H9 (cell line): ENCODE measurements at regions not wholly inside any gene's neighbourhood (a gene's known extent, or its start where the extent isn't known, plus 50 kb on each side); places are given as distances from the start of the nearest gene placed in this dataset.
A peak's percentile ranks its signal among the peaks of the same experiment; 100 is the strongest.

Experiments used
- DNase-seq: peaks from one replicate; pipeline ENCODE4 v3.0.0-alpha.2; 2017
- H2AFZ ChIP-seq: one replicate; pipeline ENCODE4 v1.6.1; 2013; ENCODE audit warnings: mild to moderate bottlenecking, low read length, control low read depth, moderate library complexity
- H2AK5ac ChIP-seq: 2 replicates; pipeline ENCODE4 v1.6.1; 2013; ENCODE audit warnings: low read length, control low read depth, mixed read lengths; ENCODE audit not compliant: insufficient read length
- H2BK120ac ChIP-seq: one replicate; pipeline ENCODE4 v1.6.1; 2013; ENCODE audit warnings: low read depth, mild to moderate bottlenecking, low read length, control low read depth, inconsistent platforms; ENCODE audit not compliant: poor library complexity, severe bottlenecking
- H2BK12ac ChIP-seq: 2 replicates; pipeline ENCODE4 v1.6.1; 2013; ENCODE audit warnings: low read length, control low read depth, mixed read lengths, low read depth; ENCODE audit not compliant: insufficient read length
- H2BK15ac ChIP-seq: 2 replicates; pipeline ENCODE4 v1.6.1; 2013; ENCODE audit warnings: low read depth, low read length, control low read depth
- H2BK20ac ChIP-seq: one replicate; pipeline ENCODE4 v1.6.1; 2013; ENCODE audit warnings: low read depth, mild to moderate bottlenecking, low read length, control low read depth, inconsistent platforms; ENCODE audit not compliant: poor library complexity, severe bottlenecking
- H2BK5ac ChIP-seq: 2 replicates; pipeline ENCODE4 v1.6.1; 2013; ENCODE audit warnings: low read length, control low read depth, mixed read lengths; ENCODE audit not compliant: insufficient read length
- H3K14ac ChIP-seq: 2 replicates; pipeline ENCODE4 v1.6.1; 2013; ENCODE audit warnings: low read length, control low read depth; ENCODE audit not compliant: insufficient read depth
- H3K18ac ChIP-seq: 2 replicates; pipeline ENCODE4 v1.6.1; 2013; ENCODE audit warnings: low read depth, mild to moderate bottlenecking, mixed read lengths, low read length, control low read depth; ENCODE audit not compliant: insufficient read length
- H3K23ac ChIP-seq: 2 replicates; pipeline ENCODE4 v1.6.1; 2013; ENCODE audit warnings: low read length, control low read depth, mixed read lengths, low read depth; ENCODE audit not compliant: insufficient read length
- H3K23me2 ChIP-seq: 2 replicates; pipeline ENCODE4 v1.6.1; 2013; ENCODE audit warnings: low read depth, mild to moderate bottlenecking, mixed read lengths, low read length, control low read depth; ENCODE audit not compliant: insufficient read length, poor library complexity, severe bottlenecking
- H3K27ac ChIP-seq: 2 replicates; pipeline ENCODE4 v1.5.1; 2013; ENCODE audit warnings: low read length, control low read depth, mixed read lengths, low read depth; ENCODE audit not compliant: insufficient read length
- H3K27me3 ChIP-seq: 2 replicates; pipeline ENCODE4 v1.6.1; 2013; ENCODE audit warnings: low read length, control low read depth, inconsistent platforms; ENCODE audit not compliant: insufficient read depth
- H3K4ac ChIP-seq: 2 replicates; pipeline ENCODE4 v1.6.1; 2013; ENCODE audit warnings: low read depth, mild to moderate bottlenecking, control low read depth, inconsistent platforms, low read length, moderate library complexity
- H3K4me1 ChIP-seq: 2 replicates; pipeline ENCODE4 v1.6.1; 2013; ENCODE audit warnings: low read length, control low read depth, inconsistent platforms; ENCODE audit not compliant: insufficient read depth
- H3K4me2 ChIP-seq: 2 replicates; pipeline ENCODE4 v1.6.1; 2013; ENCODE audit warnings: low read length, control low read depth, mixed read lengths; ENCODE audit not compliant: insufficient read length, insufficient read depth
- H3K56ac ChIP-seq: 2 replicates; pipeline ENCODE4 v1.6.1; 2013; ENCODE audit warnings: low read depth, mild to moderate bottlenecking, mixed read lengths, low read length, control low read depth; ENCODE audit not compliant: insufficient read length
- H3K79me1 ChIP-seq: 2 replicates; pipeline ENCODE4 v1.6.1; 2013; ENCODE audit warnings: low read depth, mild to moderate bottlenecking, moderate library complexity, low read length, control low read depth, inconsistent platforms; ENCODE audit not compliant: insufficient read depth, poor library complexity, severe bottlenecking
- H3K79me2 ChIP-seq: 2 replicates; pipeline ENCODE4 v1.6.1; 2013; ENCODE audit warnings: low read length, control low read depth, inconsistent platforms; ENCODE audit not compliant: insufficient read depth
- H3K9ac ChIP-seq: 2 replicates; pipeline ENCODE4 v1.6.1; 2013; ENCODE audit warnings: low read length, control low read depth, mixed read lengths; ENCODE audit not compliant: insufficient read length; ENCODE audit errors: extremely low read depth
- H3K9me3 ChIP-seq: one replicate; pipeline ENCODE4 v1.6.1; 2013; ENCODE audit warnings: low read depth, low read length, inconsistent platforms; ENCODE audit not compliant: control insufficient read depth
- H3T11ph ChIP-seq: one replicate; pipeline ENCODE4 v1.6.1; 2013; ENCODE audit warnings: mild to moderate bottlenecking, low read length, control low read depth, inconsistent platforms
- H4K20me1 ChIP-seq: one replicate; pipeline ENCODE4 v1.6.1; 2013; ENCODE audit not compliant: control insufficient read depth, insufficient read length, insufficient read depth
- H4K5ac ChIP-seq: 2 replicates; pipeline ENCODE4 v1.6.1; 2013; ENCODE audit warnings: low read depth, mild to moderate bottlenecking, mixed read lengths, low read length, control low read depth; ENCODE audit not compliant: insufficient read length
- H4K8ac ChIP-seq: replicated peaks from 2 replicates; pipeline ENCODE4 v1.6.1; 2013; ENCODE audit warnings: low read length, control low read depth, mixed read lengths, low read depth; ENCODE audit not compliant: insufficient read length
- H4K91ac ChIP-seq: 2 replicates; pipeline ENCODE4 v1.6.1; 2013; ENCODE audit warnings: low read depth, mild to moderate bottlenecking, moderate library complexity, mixed read lengths, low read length, control low read depth; ENCODE audit not compliant: insufficient read length
- H3K27ac Mint-ChIP-seq, 3 experiments: 2 replicates in 2 of 3; 3 replicates in 1 of 3; pipeline ENCODE4 v1.8.0; 2020 to 2021; ENCODE audit warnings: mixed read lengths in 3 of 3, mild to moderate bottlenecking in 1 of 3, moderate library complexity in 1 of 3
- H3K27me3 Mint-ChIP-seq: 2 replicates; pipeline ENCODE4 v1.8.0; 2021; ENCODE audit warnings: low read depth, mild to moderate bottlenecking, moderate library complexity, mixed read lengths
- H3K36me3 Mint-ChIP-seq, 3 experiments: 2 replicates in 2 of 3; 3 replicates in 1 of 3; pipeline ENCODE4 v1.8.0; 2020 to 2021; ENCODE audit warnings: low read depth in 3 of 3, mixed read lengths in 3 of 3; ENCODE audit not compliant: insufficient read depth in 1 of 3
- H3K4me1 Mint-ChIP-seq, 2 experiments: 2 replicates each; pipeline ENCODE4 v1.8.0; 2020; ENCODE audit warnings: mixed read lengths in 2 of 2
- H3K4me3 Mint-ChIP-seq, 2 experiments: 2 replicates in 1 of 2; 3 replicates in 1 of 2; pipeline ENCODE4 v1.8.0; 2020 to 2021; ENCODE audit warnings: mild to moderate bottlenecking in 2 of 2, mixed read lengths in 2 of 2, moderate library complexity in 1 of 2
- H3K9me3 Mint-ChIP-seq, 2 experiments: 2 replicates in 1 of 2; 3 replicates in 1 of 2; pipeline ENCODE4 v1.8.0; 2020; ENCODE audit warnings: mild to moderate bottlenecking in 2 of 2, mixed read lengths in 2 of 2, moderate library complexity in 1 of 2
- WGBS: extraction: QIAGEN DNeasy Blood & Tissue Kit; methylation state at CpG from one replicate; pipeline ENCODE4 v1.1.7; 2013; ENCODE audit warnings: missing lambda C conversion rate, low lambda C conversion rate, mixed read lengths; ENCODE audit not compliant: insufficient read length; ENCODE audit errors: extremely low coverage; 5-methylcytosine and 5-hydroxymethylcytosine counted together
- TF ChIP-seq, protein P1 (sequence below): fragments of 200-600 bp; sonication (generic); conservative IDR thresholded peaks from 3 replicates; pipeline ENCODE4 v1.8.0; 2021; ENCODE audit warnings: antibody characterized with exemption, mild to moderate bottlenecking

DNA sequence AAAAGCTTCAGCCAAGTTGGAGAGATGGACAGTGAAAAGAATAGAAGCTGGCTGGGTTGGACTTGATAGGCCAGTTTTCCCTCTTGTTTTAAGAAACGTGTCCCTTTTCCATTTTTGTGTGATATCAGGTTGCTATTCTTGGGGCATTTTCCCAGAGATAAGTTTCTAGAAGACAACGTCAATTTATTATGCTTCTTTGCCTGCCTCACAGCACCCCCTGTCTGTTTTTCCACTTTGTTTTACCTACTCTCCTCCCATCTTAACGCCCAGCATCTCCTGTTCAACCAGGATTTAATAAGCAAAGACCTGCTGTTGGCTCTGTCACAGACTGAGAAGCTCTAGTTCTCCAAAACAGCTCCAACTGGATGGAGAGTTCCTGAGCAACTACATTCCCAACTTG, 317.8 kb upstream of the ZNF521 start:
- no peak for DNase-seq
- no peak overlapping the region for H3K23ac ChIP-seq
- H2BK12ac ChIP-seq: no peak overlapping the region
- no peaks in the 10 kb centered on the region for H3K9me3 ChIP-seq
- no peak overlapping the region for H2AK5ac ChIP-seq
- Mint-ChIP-seq H3K4me1 (peaks cover 12 to 14% of the 10 kb centered on the region in 2 experiments), H3K27me3 (no peaks in the 10 kb centered on the region; the same call in 1 of the 2 replicates), H3K4me3 (no peak overlapping the region), H3K27ac (no peak overlapping the region), H3K9me3 (no peaks in the 10 kb centered on the region; a peak in 2 of 5 replicates), H3K36me3 (no peaks in the 10 kb centered on the region; a peak in 2 of 7 replicates)
- no peak overlapping the region for H3K4ac ChIP-seq
- H2BK20ac ChIP-seq: no peak overlapping the region
- no peak overlapping the region for H3K56ac ChIP-seq
- TF ChIP-seq, protein P1, sequence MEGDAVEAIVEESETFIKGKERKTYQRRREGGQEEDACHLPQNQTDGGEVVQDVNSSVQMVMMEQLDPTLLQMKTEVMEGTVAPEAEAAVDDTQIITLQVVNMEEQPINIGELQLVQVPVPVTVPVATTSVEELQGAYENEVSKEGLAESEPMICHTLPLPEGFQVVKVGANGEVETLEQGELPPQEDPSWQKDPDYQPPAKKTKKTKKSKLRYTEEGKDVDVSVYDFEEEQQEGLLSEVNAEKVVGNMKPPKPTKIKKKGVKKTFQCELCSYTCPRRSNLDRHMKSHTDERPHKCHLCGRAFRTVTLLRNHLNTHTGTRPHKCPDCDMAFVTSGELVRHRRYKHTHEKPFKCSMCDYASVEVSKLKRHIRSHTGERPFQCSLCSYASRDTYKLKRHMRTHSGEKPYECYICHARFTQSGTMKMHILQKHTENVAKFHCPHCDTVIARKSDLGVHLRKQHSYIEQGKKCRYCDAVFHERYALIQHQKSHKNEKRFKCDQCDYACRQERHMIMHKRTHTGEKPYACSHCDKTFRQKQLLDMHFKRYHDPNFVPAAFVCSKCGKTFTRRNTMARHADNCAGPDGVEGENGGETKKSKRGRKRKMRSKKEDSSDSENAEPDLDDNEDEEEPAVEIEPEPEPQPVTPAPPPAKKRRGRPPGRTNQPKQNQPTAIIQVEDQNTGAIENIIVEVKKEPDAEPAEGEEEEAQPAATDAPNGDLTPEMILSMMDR: peak; percentile 47
- H2BK5ac ChIP-seq: no peak overlapping the region
- H4K5ac ChIP-seq: no peak overlapping the region
- no peaks in the 10 kb centered on the region for H3K79me1 ChIP-seq
- H4K20me1 ChIP-seq: no peaks in the 10 kb centered on the region
- H2AFZ ChIP-seq: no peak overlapping the region
- no peak overlapping the region for H3K14ac ChIP-seq
- no peaks in the 10 kb centered on the region for H3K79me2 ChIP-seq
- no peak overlapping the region for H3T11ph ChIP-seq
- no peaks in the 10 kb centered on the region for H3K27me3 ChIP-seq
- H4K91ac ChIP-seq: no peak overlapping the region
- no peak overlapping the region for H3K9ac ChIP-seq
- H2BK15ac ChIP-seq: no peak overlapping the region
- H4K8ac ChIP-seq: no peak overlapping the region
- H3K18ac ChIP-seq: no peak overlapping the region
- WGBS: no CpG with 5 or more reads among the region's 3 CpGs
- H3K27ac ChIP-seq: no peak overlapping the region
- no peak overlapping the region for H3K4me2 ChIP-seq
- no peaks in the 10 kb centered on the region for H3K4me1 ChIP-seq
- H3K23me2 ChIP-seq: no peaks in the 10 kb centered on the region
- no peak overlapping the region for H2BK120ac ChIP-seq
